ENCODE measurements at regions not wholly inside any gene's neighbourhood (a gene's known extent, or its start where the extent isn't known, plus 50 kb on each side); places are given as distances from the start of the nearest gene placed in this dataset.

DNA sequence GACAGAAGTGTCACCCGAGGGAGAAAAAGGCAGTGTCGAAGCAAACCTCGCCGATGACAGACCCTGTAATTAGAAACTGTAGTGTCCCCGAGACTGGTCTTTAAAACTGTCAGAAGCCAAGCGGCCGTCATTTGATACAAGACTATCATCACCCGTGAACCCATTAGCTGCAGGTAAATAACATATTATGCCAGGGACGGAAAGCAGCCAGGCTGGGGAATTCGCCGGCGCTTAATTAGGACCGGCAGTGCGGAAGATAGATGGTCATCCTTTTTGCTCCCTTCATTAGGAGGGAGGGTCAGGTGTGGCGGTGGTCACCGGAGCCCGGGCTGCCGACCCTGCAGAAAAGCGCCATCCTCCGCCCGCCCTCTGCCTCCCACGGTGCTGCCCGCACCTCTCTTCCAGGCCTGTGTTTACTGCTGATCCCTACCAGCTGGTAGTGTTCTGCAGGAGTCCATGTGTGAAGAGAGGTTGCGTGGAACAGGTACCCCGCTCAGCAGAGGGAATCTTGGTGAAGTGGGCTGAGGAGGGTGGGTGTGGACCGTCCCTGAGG lies 109.4 kb upstream of the GSE1 start:
- H3K9me3 ChIP-seq (replicated peaks in 1 of 3) = no peaks in the 10 kb centered on the region
- no peaks in the 10 kb centered on the region for H3K36me3 ChIP-seq (replicated peaks in 1 of 2)
- WGBS, 4 donors = 88 to 93% (median 90%) methylated on average over 23 to 26 of the region's 26 CpGs
- intact Hi-C loops (cut with DNase I) = no loop called here
- H3K4me1 ChIP-seq (replicated peaks in 1 of 2) = no peaks in the 10 kb centered on the region
- no peak overlapping the region for H3K4me3 ChIP-seq
- TF ChIP-seq, protein P1, sequence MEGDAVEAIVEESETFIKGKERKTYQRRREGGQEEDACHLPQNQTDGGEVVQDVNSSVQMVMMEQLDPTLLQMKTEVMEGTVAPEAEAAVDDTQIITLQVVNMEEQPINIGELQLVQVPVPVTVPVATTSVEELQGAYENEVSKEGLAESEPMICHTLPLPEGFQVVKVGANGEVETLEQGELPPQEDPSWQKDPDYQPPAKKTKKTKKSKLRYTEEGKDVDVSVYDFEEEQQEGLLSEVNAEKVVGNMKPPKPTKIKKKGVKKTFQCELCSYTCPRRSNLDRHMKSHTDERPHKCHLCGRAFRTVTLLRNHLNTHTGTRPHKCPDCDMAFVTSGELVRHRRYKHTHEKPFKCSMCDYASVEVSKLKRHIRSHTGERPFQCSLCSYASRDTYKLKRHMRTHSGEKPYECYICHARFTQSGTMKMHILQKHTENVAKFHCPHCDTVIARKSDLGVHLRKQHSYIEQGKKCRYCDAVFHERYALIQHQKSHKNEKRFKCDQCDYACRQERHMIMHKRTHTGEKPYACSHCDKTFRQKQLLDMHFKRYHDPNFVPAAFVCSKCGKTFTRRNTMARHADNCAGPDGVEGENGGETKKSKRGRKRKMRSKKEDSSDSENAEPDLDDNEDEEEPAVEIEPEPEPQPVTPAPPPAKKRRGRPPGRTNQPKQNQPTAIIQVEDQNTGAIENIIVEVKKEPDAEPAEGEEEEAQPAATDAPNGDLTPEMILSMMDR (IDR thresholded peaks at IDR 0.05) = no peak
- no peak for TF ChIP-seq POLR2A (IDR thresholded peaks at IDR 0.05)
- H3K27me3 ChIP-seq = no peaks in the 10 kb centered on the region
- DNase-seq = no peak
- no peak overlapping the region for H3K27ac ChIP-seq

DNA sequence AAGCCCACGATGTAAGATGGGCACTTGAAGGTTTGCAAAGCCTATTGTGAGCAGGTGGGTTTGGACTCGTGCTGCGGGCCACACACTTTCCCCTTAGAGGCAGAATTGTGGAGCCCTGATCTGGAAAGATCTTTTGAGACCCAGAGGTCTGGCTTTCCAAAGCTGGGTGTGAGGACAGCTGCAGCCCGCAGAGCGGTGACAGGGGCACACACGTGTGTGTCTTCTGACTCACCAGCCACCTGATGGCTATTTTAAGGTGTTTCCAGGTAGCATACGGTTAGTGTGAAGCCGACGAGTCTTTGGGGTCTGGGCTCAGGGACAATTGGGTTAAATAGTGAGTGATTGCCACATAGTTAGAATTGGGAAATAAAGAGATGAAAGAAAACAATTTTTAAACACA lies 108.9 kb upstream of the GSE1 start:
- no peaks in the 10 kb centered on the region for H3K4me1 ChIP-seq (replicated peaks in 1 of 2)
- 64 to 80% (median 70%) methylated on average over 9 of the region's 9 CpGs for WGBS, 4 donors
- DNase-seq = no peak
- no peak for TF ChIP-seq POLR2A (IDR thresholded peaks at IDR 0.05)
- TF ChIP-seq, protein P1 (IDR thresholded peaks at IDR 0.05) = no peak
- intact Hi-C loops (cut with DNase I) = no loop called here
- no peaks in the 10 kb centered on the region for H3K27me3 ChIP-seq
- H3K9me3 ChIP-seq (replicated peaks in 1 of 3) = no peaks in the 10 kb centered on the region
- H3K36me3 ChIP-seq (replicated peaks in 1 of 2) = no peaks in the 10 kb centered on the region
- H3K27ac ChIP-seq = no peak overlapping the region
- no peak overlapping the region for H3K4me3 ChIP-seq

DNA sequence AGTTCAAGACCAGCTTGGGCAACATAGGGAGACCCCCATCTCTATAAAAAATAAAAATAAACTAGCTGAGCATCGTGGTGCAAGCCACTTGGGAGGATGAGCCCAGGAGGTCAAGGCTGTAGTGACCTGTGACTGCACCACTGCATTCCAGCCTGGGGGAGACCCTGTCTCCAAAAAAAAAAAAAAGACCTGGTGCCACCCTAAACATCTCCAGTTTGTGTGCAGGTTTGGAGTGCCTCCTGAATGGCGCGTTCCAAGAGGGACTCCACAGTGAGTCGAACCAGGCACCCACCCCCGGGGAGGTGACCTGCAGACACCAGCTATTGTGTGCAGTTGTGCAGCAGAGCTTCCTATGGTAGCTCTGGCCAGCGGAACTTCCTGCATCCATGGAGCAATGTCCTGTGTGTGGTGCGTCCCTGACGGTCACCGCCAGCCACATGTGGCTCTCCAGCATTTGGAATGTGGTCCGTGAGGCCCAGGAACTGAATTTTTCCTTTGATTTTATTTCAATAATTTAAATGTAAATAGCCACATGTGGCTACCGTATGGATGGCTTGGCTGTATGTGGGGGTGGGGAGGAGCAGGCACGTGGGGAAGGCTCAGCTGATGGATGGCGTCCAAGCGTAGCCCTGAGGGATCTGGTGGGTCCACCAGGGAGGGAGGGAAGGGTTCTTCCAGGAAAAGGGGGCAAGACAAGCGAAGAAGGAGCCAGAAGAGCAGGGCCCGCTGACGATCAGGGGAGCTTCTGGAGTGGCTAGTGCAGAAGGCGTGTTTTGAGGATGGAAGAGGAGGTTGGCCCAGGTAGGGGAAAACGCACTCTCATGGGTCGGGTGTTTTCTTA lies 107.1 kb upstream of the GSE1 start:
- no peak for TF ChIP-seq POLR2A (IDR thresholded peaks at IDR 0.05)
- TF ChIP-seq, protein P1 (IDR thresholded peaks at IDR 0.05) = no peak
- Histone ChIP-seq H3K9me3 (replicated peaks in 1 of 3) (no peaks in the 10 kb centered on the region), H3K27ac (no peak overlapping the region), H3K4me1 (replicated peaks in 1 of 2) (no peaks in the 10 kb centered on the region), H3K27me3 (no peaks in the 10 kb centered on the region), H3K4me3 (no peak overlapping the region), H3K36me3 (replicated peaks in 1 of 2) (no peaks in the 10 kb centered on the region)
- intact Hi-C loops (cut with DNase I) = no loop called here
- 81 to 85% (median 83%) methylated on average over 15 to 20 of the region's 20 CpGs for WGBS, 4 donors
- peak in 1 of 7 donors; percentile 30 for DNase-seq

DNA sequence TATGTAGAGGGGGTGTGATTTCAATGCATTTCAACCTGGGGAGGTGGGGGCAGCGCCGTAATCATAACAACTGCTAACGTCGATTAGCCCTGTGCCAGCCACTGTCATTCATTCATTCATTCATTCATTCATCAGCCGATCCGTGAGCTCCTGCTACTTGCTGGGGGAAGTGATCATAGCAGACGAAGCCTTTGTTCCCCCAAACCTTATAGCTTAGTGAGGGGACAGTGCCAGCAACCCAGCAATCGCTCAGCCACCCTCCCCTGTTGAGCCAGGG lies 106.5 kb upstream of the GSE1 start:
- Histone ChIP-seq H3K4me3 (no peak overlapping the region), H3K27ac (no peak overlapping the region), H3K36me3 (replicated peaks in 1 of 2) (no peaks in the 10 kb centered on the region), H3K4me1 (replicated peaks in 1 of 2) (no peaks in the 10 kb centered on the region), H3K9me3 (replicated peaks in 1 of 3) (no peaks in the 10 kb centered on the region), H3K27me3 (no peaks in the 10 kb centered on the region)
- DNase-seq = no peak
- 86 to 96% (median 92%) methylated on average over 8 of the region's 8 CpGs for WGBS, 4 donors
- intact Hi-C loops (cut with DNase I) = no loop called here
- TF ChIP-seq POLR2A (IDR thresholded peaks at IDR 0.05) = no peak
- TF ChIP-seq, protein P1 (IDR thresholded peaks at IDR 0.05) = no peak
